ENCODE measurements at regions not wholly inside any gene's neighbourhood (a gene's known extent, or its start where the extent isn't known, plus 50 kb on each side); places are given as distances from the start of the nearest gene placed in this dataset.

GRCh38 chr10:6748981-6749635 is 169.0 kb upstream of the PRKCQ start:
- TF ChIP-seq CTCF (conservative IDR thresholded peaks at IDR 0.05; ENCODE audit: low read length) (no peak), EZH2phosphoT487 (IDR thresholded peaks at IDR 0.05; ENCODE audit: borderline replicate concordance) (no peak)

All from Loucy (cell line).